Hepatocyte (in vitro differentiated cells): ENCODE measurements at regions not wholly inside any gene's neighbourhood (a gene's known extent, or its start where the extent isn't known, plus 50 kb on each side); places are given as distances from the start of the nearest gene placed in this dataset.

Source experiments
- DNase-seq: peaks from one replicate; pipeline ENCODE4 v3.0.0-alpha.2; 2016; ENCODE audit warnings: low spot score
- H2AFZ ChIP-seq: fragments of 200-600 bp; sonication (generic); 2 replicates; pipeline ENCODE4 v1.6.0; 2016; ENCODE audit warnings: antibody characterized with exemption, mild to moderate bottlenecking
- H3K27ac ChIP-seq: fragments of 200-600 bp; sonication (generic); 2 replicates; pipeline ENCODE4 v1.5.1; 2016; ENCODE audit warnings: mild to moderate bottlenecking
- H3K27me3 ChIP-seq: fragments of 200-600 bp; sonication (generic); 2 replicates; pipeline ENCODE4 v1.6.1; 2016
- H3K36me3 ChIP-seq: fragments of 200-600 bp; sonication (generic); replicated peaks from 2 replicates; pipeline ENCODE4 v1.5.1; 2016; ENCODE audit warnings: low read depth; ENCODE audit not compliant: insufficient read depth
- H3K4me1 ChIP-seq: fragments of 200-600 bp; sonication (generic); 2 replicates; pipeline ENCODE4 v1.5.1; 2016; ENCODE audit warnings: mild to moderate bottlenecking, moderate library complexity; ENCODE audit not compliant: insufficient read depth
- H3K4me2 ChIP-seq: fragments of 200-600 bp; sonication (generic); 2 replicates; pipeline ENCODE4 v1.6.0; 2016
- H3K4me3 ChIP-seq: fragments of 200-600 bp; sonication (generic); 2 replicates; pipeline ENCODE4 v1.5.1; 2016; ENCODE audit warnings: mild to moderate bottlenecking
- H3K79me2 ChIP-seq: fragments of 200-600 bp; sonication (generic); 2 replicates; pipeline ENCODE4 v1.6.0; 2017; ENCODE audit warnings: mild to moderate bottlenecking
- H3K9me2 ChIP-seq: fragments of 200-600 bp; sonication (generic); replicated peaks from 2 replicates; pipeline ENCODE4 v1.6.0; 2017; ENCODE audit warnings: mild to moderate bottlenecking; ENCODE audit not compliant: insufficient read depth
- H3K9me3 ChIP-seq: fragments of 200-600 bp; sonication (generic); 2 replicates; pipeline ENCODE4 v1.5.1; 2016; ENCODE audit warnings: low read depth, mild to moderate bottlenecking
- H4K20me1 ChIP-seq: fragments of 200-600 bp; sonication (generic); 2 replicates; pipeline ENCODE4 v1.6.0; 2016; ENCODE audit warnings: mild to moderate bottlenecking; ENCODE audit not compliant: insufficient read depth, poor library complexity, severe bottlenecking
- EZH2 ChIP-seq: fragments of 200-600 bp; sonication (generic); IDR thresholded peaks from 2 replicates; pipeline ENCODE4 v1.6.1; 2016; ENCODE audit warnings: antibody characterized with exemption, mild to moderate bottlenecking, borderline replicate concordance
- EZH2phosphoT487 ChIP-seq: fragments of 200-600 bp; sonication (generic); IDR thresholded peaks from one replicate; pipeline ENCODE4 v1.6.1; 2018; ENCODE audit warnings: antibody characterized with exemption, mild to moderate bottlenecking, low read depth, moderate library complexity; ENCODE audit not compliant: unreplicated experiment, severe bottlenecking
- WGBS: methylation state at CpG from one replicate; pipeline ENCODE4 v1.1.6; 2016; ENCODE audit warnings: low lambda C conversion rate; ENCODE audit errors: missing lambda C conversion rate; 5-methylcytosine and 5-hydroxymethylcytosine counted together
- TF ChIP-seq, protein P1 (sequence below): fragments of 200-600 bp; sonication (generic); IDR thresholded peaks from 2 replicates; pipeline ENCODE4 v1.5.1; 2016; ENCODE audit warnings: antibody characterized with exemption, mild to moderate bottlenecking; ENCODE audit not compliant: poor library complexity

DNA sequence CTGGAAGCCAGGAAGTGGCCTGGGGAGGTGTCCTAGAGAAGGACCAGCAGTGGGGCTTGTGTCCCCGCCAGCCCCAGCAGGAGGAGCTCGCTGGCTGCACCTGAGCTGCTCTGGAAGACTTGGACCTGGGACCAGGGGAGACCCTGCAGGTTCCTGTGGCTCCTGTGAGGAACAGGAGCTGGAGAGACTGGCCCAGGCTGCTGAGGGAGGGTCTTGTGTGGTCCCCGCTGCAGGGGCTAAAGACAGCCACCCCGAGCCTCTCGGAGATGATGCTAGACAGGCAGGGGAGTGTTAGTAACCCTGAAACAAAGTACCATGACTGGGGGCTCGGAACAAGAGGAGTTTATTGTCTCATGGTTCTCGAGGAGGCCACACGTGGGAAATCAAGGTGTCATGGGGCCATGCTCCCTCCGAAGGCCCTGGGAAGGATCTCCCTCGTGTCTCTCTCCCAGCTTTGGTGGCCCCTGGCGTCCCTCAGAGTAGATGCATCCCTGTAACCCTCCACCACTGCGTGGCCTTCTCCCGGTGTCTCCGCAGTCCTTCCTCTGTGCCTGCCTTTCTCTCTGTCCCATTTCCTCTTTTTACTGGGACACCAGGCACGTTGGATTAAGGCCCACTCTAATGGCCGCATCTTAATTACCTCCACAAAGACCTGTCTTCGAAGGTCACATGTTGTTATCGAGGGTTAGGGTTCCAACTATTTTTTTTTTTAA, 348.4 kb downstream of the GLRX3 start:
- DNase-seq: no peak
- Histone ChIP-seq H2AFZ (no peak overlapping the region), H3K4me1 (peaks cover 6% of the 10 kb centered on the region), H3K36me3 (no peaks in the 10 kb centered on the region), H3K9me3 (no peaks in the 10 kb centered on the region), H3K9me2 (no peaks in the 10 kb centered on the region), H3K79me2 (no peaks in the 10 kb centered on the region), H4K20me1 (no peaks in the 10 kb centered on the region), H3K27ac (no peak overlapping the region), H3K4me2 (no peak overlapping the region), H3K27me3 (no peaks in the 10 kb centered on the region), H3K4me3 (no peak overlapping the region)
- no peak for TF ChIP-seq EZH2phosphoT487
- WGBS: 85% methylated on average over 18 of the region's 18 CpGs

DNA sequence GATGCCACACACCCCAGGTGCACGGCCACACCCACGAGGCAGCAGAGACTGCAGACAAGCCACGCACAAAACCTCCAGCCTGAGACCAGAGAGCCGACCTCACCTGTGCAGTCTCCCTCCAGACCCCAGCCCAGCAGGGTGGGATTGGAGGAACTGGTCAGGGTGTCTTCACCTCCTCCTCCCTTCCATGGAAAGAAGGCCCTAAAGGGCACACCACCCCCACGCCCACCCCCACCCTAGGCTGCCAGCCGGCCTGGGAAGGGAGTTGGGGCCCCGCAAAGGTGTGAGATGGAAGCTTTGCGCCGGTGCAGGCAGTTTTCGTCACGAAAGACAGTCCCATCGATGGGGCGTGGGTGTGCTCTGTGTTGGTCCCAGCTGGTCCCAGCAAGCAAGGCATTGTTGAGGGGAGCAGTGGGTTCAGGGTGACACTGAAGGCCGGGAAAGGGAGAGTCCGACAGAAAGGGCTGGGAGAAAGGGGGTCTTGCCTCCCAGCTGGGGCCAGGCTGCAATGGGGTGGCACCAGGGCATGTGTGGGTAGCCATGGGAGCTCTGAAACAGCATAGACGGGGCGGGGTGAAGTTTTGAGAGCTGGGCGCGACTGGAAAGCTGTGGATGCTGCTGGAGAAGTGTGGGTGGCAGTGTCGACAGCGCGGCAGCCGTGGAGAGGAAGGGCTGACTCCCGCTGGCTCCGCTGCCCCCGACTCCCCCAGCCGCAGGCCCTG, 349.2 kb downstream of the GLRX3 start:
- Histone ChIP-seq H4K20me1 (no peaks in the 10 kb centered on the region), H3K27ac (no peak overlapping the region), H3K9me3 (no peaks in the 10 kb centered on the region), H2AFZ (no peak overlapping the region), H3K4me1 (peaks cover 10% of the 10 kb centered on the region), H3K36me3 (no peaks in the 10 kb centered on the region), H3K27me3 (no peaks in the 10 kb centered on the region), H3K9me2 (no peaks in the 10 kb centered on the region), H3K4me2 (no peak overlapping the region), H3K79me2 (no peaks in the 10 kb centered on the region), H3K4me3 (no peak overlapping the region)
- whole genome bisulfite sequencing: 92% methylated on average over 26 of the region's 27 CpGs
- TF ChIP-seq, protein P1, sequence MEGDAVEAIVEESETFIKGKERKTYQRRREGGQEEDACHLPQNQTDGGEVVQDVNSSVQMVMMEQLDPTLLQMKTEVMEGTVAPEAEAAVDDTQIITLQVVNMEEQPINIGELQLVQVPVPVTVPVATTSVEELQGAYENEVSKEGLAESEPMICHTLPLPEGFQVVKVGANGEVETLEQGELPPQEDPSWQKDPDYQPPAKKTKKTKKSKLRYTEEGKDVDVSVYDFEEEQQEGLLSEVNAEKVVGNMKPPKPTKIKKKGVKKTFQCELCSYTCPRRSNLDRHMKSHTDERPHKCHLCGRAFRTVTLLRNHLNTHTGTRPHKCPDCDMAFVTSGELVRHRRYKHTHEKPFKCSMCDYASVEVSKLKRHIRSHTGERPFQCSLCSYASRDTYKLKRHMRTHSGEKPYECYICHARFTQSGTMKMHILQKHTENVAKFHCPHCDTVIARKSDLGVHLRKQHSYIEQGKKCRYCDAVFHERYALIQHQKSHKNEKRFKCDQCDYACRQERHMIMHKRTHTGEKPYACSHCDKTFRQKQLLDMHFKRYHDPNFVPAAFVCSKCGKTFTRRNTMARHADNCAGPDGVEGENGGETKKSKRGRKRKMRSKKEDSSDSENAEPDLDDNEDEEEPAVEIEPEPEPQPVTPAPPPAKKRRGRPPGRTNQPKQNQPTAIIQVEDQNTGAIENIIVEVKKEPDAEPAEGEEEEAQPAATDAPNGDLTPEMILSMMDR: no peak
- no peak for TF ChIP-seq EZH2
- TF ChIP-seq EZH2phosphoT487: no peak
- DNase-seq: no peak

DNA sequence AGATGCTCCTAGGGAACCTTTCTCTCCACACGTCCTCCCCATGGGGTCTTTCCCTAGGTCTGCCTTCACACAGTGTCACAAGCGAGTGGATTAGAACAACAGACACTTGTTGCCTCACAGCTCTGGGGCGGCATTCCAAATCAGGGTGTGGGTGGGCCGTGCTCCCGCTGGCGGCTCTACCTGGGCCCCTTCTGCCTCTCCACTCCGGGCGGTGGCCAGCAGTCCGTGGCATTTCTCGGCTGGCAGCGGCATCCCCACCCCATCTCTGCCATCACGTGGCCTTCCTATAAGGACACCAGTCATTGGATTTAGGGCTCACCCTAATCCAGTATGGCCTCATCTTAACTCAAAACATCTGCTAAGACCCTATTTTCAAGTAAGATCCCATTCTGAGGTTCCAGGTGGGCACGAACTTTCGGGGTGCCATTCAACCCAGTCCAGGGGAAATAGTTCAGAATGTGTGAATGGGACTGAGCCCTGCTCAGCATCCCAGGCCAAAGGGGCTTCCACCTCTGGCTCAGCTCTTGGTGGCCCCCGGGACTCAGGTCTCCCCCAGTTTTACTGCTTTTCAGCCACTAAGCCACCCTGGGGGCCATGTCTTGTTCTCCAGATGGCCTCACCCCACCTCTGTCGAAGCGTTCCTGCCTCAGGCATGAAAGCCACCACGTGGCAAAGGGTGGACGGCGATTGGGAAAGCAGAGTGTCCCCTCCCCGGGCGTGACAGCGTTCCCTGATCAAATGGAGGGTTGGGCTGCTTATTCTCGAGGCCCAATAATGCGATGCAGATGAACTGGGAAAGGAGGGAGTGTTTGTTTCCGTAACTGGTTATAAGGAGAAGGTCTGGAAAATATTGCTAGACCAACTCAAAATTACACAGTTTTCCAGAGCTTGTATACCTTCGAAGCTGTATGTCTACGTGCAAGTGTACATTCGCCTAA, 350.0 kb downstream of the GLRX3 start:
- Histone ChIP-seq H4K20me1 (no peaks in the 10 kb centered on the region), H3K9me2 (no peaks in the 10 kb centered on the region), H3K27ac (no peak overlapping the region), H3K9me3 (no peaks in the 10 kb centered on the region), H3K27me3 (no peaks in the 10 kb centered on the region), H3K4me2 (no peak overlapping the region), H3K36me3 (no peaks in the 10 kb centered on the region), H3K79me2 (no peaks in the 10 kb centered on the region), H3K4me3 (no peak overlapping the region), H2AFZ (no peak overlapping the region), H3K4me1 (peaks cover 18% of the 10 kb centered on the region)
- no peak for DNase-seq
- no peak for TF ChIP-seq EZH2
- no peak for TF ChIP-seq EZH2phosphoT487
- 94% methylated on average over 29 of the region's 29 CpGs for WGBS

DNA sequence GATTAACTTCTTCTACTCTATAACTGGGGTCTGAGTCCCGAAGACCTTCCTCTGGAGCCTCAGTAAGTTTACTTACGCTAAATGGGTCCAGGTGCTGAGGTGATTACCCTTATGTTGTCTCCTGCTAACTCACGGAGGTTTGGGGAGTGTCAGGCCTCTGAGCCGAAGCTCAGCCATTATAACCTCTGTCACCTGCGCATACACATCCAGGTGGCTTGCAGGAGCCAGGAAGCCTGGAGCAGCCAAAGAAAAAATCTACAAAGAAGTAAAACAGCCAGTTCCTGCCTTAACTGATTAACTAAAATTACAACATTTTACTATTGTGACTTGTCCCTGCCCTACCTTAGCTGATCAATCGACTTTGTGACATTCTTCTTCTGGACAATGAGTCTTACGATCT, 350.7 kb downstream of the GLRX3 start:
- H2AFZ ChIP-seq: no peak overlapping the region
- H3K4me1 ChIP-seq: peaks cover 25% of the 10 kb centered on the region
- TF ChIP-seq, protein P1: no peak
- TF ChIP-seq EZH2 (no peak), EZH2phosphoT487 (no peak)
- H3K27me3 ChIP-seq: no peaks in the 10 kb centered on the region
- H3K4me2 ChIP-seq: no peak overlapping the region
- H3K9me3 ChIP-seq: no peaks in the 10 kb centered on the region
- H3K36me3 ChIP-seq: no peaks in the 10 kb centered on the region
- no peaks in the 10 kb centered on the region for H3K79me2 ChIP-seq
- H3K9me2 ChIP-seq: no peaks in the 10 kb centered on the region
- no peak for DNase-seq
- H3K27ac ChIP-seq: peak overlapping the region; percentile 49
- 80% methylated on average over 7 of the region's 7 CpGs for WGBS
- H4K20me1 ChIP-seq: no peaks in the 10 kb centered on the region
- no peak overlapping the region for H3K4me3 ChIP-seq
